ENCODE measurements at regions not wholly inside any gene's neighbourhood (a gene's known extent, or its start where the extent isn't known, plus 50 kb on each side); places are given as distances from the start of the nearest gene placed in this dataset.

GRCh38 chr21:28617300-28617699 is 375.4 kb downstream of the LTN1 start:
- TF ChIP-seq CTCF (conservative IDR thresholded peaks at IDR 0.05) (no peak), ZFX (IDR thresholded peaks at IDR 0.05) (no peak)
